H1 (cell line): ENCODE measurements at regions not wholly inside any gene's neighbourhood (a gene's known extent, or its start where the extent isn't known, plus 50 kb on each side); places are given as distances from the start of the nearest gene placed in this dataset.

ENCODE experiments used
- CHD2 ChIP-seq: IDR thresholded peaks from 2 replicates; pipeline ENCODE4 v1.6.1; 2012; ENCODE audit warnings: low read length, improper control_type of control experiment
- CTCF ChIP-seq, 3 experiments: IDR thresholded peaks; 1 replicate in 2 of 3; 2 replicates in 1 of 3; pipeline versions ENCODE4 v1.5.1 to v1.6.1; 2011; ENCODE audit warnings: low read length in 3 of 3, mild to moderate bottlenecking in 3 of 3, inconsistent platforms in 2 of 3, low read depth in 1 of 3, moderate library complexity in 1 of 3; ENCODE audit not compliant: insufficient read depth in 1 of 3; ENCODE audit errors: control extremely low read depth in 1 of 3
- EP300 ChIP-seq, 2 experiments: IDR thresholded peaks; 1 replicate in 1 of 2; 2 replicates in 1 of 2; pipeline ENCODE4 v1.6.1; 2011 to 2012; ENCODE audit warnings: low read depth in 2 of 2, low read length in 2 of 2, mild to moderate bottlenecking in 2 of 2, borderline replicate concordance in 1 of 2, inconsistent platforms in 1 of 2, moderate library complexity in 1 of 2
- POLR2A ChIP-seq, 2 experiments: IDR thresholded peaks; 1 replicate in 1 of 2; 2 replicates in 1 of 2; pipeline ENCODE4 v1.6.1; 2011; ENCODE audit warnings: low read depth in 2 of 2, low read length in 2 of 2, mild to moderate bottlenecking in 2 of 2; ENCODE audit errors: control extremely low read depth in 1 of 2
- RBBP5 ChIP-seq: IDR thresholded peaks from 2 replicates; pipeline ENCODE4 v1.7.1; 2012; ENCODE audit warnings: low read depth, mild to moderate bottlenecking, inconsistent platforms, low read length, moderate library complexity, borderline replicate concordance
- SIN3A ChIP-seq, 2 experiments: IDR thresholded peaks in 1 of 2; conservative IDR thresholded peaks in 1 of 2; 2 replicates each; pipeline ENCODE4 v1.6.1; 2011 to 2012; ENCODE audit warnings: low read length in 2 of 2, improper control_type of control experiment in 1 of 2, low read depth in 1 of 2, mild to moderate bottlenecking in 1 of 2
- SP2 ChIP-seq: IDR thresholded peaks from 2 replicates; pipeline ENCODE4 v1.6.1; 2012; ENCODE audit warnings: mild to moderate bottlenecking, low read length, inconsistent platforms
- TBP ChIP-seq: IDR thresholded peaks from 2 replicates; pipeline ENCODE4 v1.6.1; 2011; ENCODE audit warnings: low read depth, low read length, improper control_type of control experiment

DNA sequence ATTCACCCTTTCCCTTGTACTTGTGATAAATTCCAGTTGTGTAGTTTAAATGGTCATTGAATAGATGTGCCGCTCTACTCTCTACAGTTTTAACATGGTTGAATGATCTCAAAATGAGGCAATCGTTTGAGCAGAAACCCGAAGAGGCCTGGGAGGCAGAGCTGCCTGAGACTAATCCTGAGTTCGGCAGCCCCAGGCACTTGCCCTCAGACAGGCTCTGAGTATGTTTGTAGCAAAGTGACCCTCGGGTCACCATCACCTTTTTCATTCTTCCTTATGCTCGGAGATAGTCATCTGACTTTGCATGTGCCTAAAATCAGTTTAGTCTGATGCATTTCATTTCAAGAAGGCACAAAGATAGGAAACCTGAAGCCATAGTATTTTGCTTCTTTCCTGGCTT is 184.0 kb upstream of the RBFOX1 start:
- TF ChIP-seq SIN3A (conservative IDR thresholded peaks at IDR 0.05 in 1 of 2, IDR thresholded peaks at IDR 0.05 in 1 of 2; ENCODE audit: low read depth in 1 of 2, low read length in 2 of 2) (no peak), CTCF (IDR thresholded peaks at IDR 0.05; ENCODE audit: control extremely low read depth in 1 of 3, insufficient read depth in 1 of 3, low read depth in 1 of 3, low read length in 3 of 3) (no peak), CHD2 (no peak), POLR2A (IDR thresholded peaks at IDR 0.05; ENCODE audit: control extremely low read depth in 1 of 2, low read depth in 2 of 2, low read length in 2 of 2) (no peak), EP300 (IDR thresholded peaks at IDR 0.05; ENCODE audit: borderline replicate concordance in 1 of 2, low read depth in 2 of 2, low read length in 2 of 2) (no peak), SP2 (no peak), RBBP5 (no peak), TBP (no peak)
